LNCAP (cell line): ENCODE measurements at regions not wholly inside any gene's neighbourhood (a gene's known extent, or its start where the extent isn't known, plus 50 kb on each side); places are given as distances from the start of the nearest gene placed in this dataset.

Experiments used
- CTCF ChIP-seq: fragments of 450-650 bp; IDR thresholded peaks from 2 replicates; pipeline ENCODE4 v1.5.1; 2017; ENCODE audit warnings: mild to moderate bottlenecking

DNA sequence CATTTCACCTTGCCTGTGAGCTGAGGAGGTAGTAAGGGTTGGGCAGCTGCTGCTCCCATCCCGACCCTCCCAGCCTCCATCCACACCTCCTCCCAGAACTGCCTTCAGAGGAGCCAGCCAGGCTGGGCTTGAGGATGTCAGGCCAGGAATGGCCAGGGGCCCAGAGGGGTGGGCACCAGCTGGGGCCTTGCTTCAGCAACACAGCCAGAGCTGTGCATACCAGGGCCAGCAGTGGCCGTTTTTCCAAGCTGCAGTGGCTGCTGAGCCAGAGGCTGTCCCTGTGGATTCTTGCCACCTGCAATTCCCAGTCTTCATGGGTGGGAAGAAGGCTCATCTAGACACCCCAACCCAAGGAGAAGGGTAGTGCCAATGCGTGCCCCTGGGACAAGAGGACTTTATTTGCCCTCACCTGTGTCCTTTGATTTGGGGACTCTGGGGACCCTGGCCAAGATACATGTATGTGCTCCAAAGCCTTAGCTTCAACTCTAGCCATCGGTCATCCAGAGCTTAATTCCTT, 153.4 kb upstream of the SDK2 start:
- TF ChIP-seq CTCF = no peak

- no peak for TF ChIP-seq CTCF
These were observed 154.0 kb upstream of the SDK2 start for GRCh38 chr17:73798111-73798748.

DNA sequence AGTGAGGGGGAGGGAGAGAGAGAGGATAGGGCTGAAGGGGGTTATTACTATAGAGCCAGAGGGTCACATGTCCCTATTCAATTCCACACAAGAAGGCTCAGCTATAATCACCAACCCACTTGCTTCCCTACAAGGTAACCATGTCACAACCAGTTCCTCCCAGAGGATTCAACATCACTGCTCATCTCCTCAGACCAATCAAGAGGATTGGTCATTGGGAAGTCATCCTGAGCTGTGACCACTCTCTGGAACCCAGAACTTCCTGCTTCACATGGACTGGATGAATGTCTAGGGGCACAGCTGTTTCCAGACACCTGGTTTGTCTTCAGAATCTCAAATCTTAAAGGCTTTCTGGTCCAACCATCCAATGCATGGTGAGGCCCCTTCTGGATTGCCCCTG, 154.9 kb upstream of the SDK2 start:
- TF ChIP-seq CTCF = no peak

DNA sequence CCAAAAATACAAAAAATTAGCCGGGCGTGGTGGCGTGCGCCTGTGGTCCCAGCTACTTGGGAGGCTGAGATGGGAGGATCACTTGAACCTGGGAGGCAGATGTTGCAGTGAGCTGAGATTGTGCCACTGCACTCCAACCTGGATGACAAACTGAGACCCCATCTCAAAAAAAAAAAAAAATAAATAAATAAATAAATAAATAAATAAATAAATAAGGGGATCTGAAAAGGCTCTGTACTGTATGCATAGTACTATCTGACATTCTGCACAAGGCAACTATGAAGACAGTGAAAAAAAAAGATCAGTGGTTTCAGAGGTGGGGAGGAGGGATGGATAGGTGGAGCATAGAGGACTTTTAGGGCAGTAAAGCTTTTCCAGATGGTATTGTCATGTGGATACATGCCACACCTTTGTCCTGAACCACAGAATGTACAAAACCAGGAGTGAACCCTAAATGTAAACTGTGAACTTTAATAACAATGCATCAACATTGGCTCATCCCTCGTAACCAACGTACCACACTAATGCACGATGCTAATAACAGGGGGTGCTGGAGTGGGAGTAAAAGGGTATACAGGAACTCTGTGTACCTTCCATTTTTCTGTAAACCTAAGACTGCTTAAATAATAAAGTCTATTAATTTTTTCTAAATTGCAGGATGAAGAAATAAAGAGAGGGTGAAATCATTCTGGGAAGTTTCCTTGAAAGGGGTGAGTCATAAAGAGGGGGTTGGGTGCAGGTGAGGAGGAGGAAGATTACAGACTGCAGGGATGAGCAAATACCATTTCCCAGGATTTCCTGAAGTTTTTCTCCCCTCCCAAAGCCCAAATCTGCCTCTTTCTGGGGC, 155.8 kb upstream of the SDK2 start:
- TF ChIP-seq CTCF = no peak

DNA sequence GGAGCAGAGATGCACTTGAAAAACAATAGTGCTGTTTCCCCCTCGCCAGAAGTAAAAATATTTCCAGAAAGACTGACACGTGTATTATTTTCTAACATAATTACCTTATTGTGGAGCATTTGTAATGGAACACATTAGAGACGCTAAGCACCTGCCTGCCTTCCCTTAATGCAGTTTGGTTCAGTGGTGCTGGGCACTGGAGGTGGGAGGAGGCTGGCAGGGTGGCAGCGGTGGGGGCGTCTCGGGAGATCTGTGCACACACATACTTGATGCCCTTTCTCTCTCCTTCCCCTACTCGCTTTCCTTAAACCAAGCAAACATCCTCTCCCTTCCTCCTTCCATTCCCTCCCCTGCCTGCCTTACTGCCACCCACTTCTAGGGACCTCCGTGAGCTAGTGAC, 156.6 kb upstream of the SDK2 start:
- no peak for TF ChIP-seq CTCF

DNA sequence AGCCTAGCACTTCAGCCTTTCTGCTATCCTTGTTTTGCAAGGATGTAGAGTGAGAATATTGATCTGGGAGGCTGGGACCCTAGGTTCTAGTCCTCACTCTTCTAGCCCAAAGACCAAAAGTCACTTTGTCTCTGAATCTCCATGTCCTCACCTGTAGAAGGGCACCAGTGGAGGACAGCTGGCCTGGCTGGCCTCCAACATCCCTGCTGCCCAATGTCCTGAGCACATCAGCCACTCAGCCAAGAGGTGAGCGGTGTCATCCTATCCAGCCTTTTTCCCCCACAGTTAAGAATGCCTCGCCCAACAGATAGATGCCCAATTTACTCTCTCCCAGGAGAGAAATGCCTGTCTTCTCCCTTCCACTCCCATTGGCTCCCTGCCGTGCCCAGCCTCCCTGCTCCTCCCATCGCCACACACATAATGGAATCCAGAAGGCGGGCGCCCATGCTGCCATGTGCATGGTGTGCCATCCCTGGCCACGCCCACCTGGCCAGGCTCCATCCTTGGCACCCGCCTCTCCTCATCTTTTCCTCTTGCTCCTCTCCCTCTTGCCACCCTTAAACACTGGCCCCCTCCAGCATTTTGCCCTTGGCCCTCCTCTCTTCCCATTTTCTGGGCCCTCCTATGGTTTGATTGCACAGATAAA, 157.3 kb upstream of the SDK2 start:
- no peak for TF ChIP-seq CTCF

DNA sequence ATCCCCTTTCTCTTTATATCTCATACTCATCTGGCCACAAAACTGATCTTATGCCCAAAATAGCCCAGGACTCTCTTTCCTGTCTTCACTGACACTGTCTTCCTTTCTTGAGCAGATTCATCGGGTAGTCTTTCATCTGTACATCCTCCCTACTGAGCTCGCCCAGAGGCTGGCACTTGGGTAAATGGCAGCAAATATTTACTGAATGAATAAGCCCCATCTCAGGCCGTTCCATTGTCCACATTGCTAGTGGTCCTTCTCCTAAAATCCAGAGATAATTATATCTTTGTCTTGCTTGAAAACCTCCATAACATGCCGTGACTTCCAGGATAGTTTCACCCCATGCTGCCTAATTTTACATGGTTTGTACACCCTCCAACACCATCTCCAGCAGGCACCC, 158.1 kb upstream of the SDK2 start:
- TF ChIP-seq CTCF = no peak
